ENCODE measurements at regions not wholly inside any gene's neighbourhood (a gene's known extent, or its start where the extent isn't known, plus 50 kb on each side); places are given as distances from the start of the nearest gene placed in this dataset.
A peak's percentile ranks its signal among the peaks of the same experiment; 100 is the strongest.
"Not testable (repeated sequence)": the region's sequence is repeated elsewhere in the genome, so short reads cannot be mapped to it uniquely, and the experiment has no call there.

- no peak for DNase-seq (ENCODE audit: low spot score)
These were observed 129.5 kb upstream of the PZP start for GRCh38 chr12:9337656-9338055.

- DNase-seq (ENCODE audit: low spot score), result not testable (repeated sequence)
These were observed 128.3 kb upstream of the PZP start for GRCh38 chr12:9336375-9337011.

- no peak for DNase-seq (ENCODE audit: low spot score)
These were observed 127.7 kb upstream of the PZP start for GRCh38 chr12:9335867-9336266.

- DNase-seq (ENCODE audit: low spot score), result no peak
These were observed 126.8 kb upstream of the PZP start for GRCh38 chr12:9334964-9335363.

GRCh38 chr12:9334041-9334692 is 126.0 kb upstream of the PZP start:
- peak; percentile 45 for DNase-seq (ENCODE audit: low spot score)

GRCh38 chr12:9333161-9333560 is 125.0 kb upstream of the PZP start:
- DNase-seq (ENCODE audit: low spot score), result no peak

GRCh38 chr12:9332564-9332963 is 124.4 kb upstream of the PZP start:
- no peak for DNase-seq (ENCODE audit: low spot score)

GRCh38 chr12:9331218-9331626 is 123.0 kb upstream of the PZP start:
- peak; percentile 60 for DNase-seq (ENCODE audit: low spot score)

- DNase-seq (ENCODE audit: low spot score), result no peak
These were observed 120.8 kb upstream of the PZP start for GRCh38 chr12:9329019-9329418.

- no peak for DNase-seq (ENCODE audit: low spot score)
These were observed 119.9 kb upstream of the PZP start for GRCh38 chr12:9328065-9328464.

GRCh38 chr12:9327320-9327719 is 119.1 kb upstream of the PZP start:
- no peak for DNase-seq (ENCODE audit: low spot score)

GRCh38 chr12:9326849-9327248 is 118.7 kb upstream of the PZP start:
- not testable (repeated sequence) for DNase-seq (ENCODE audit: low spot score)

- no peak for DNase-seq (ENCODE audit: low spot score)
These were observed 117.9 kb upstream of the PZP start for GRCh38 chr12:9326085-9326484.

GRCh38 chr12:9325471-9325870 is 117.3 kb upstream of the PZP start:
- DNase-seq (ENCODE audit: low spot score), result no peak

GRCh38 chr12:9324782-9325181 is 116.6 kb upstream of the PZP start:
- DNase-seq (ENCODE audit: low spot score), result no peak

GRCh38 chr12:9323144-9323681 is 115.0 kb upstream of the PZP start:
- DNase-seq (ENCODE audit: low spot score), result no peak

- DNase-seq (ENCODE audit: low spot score), result no peak
These were observed 111.6 kb upstream of the PZP start for GRCh38 chr12:9319842-9320173.

- DNase-seq (ENCODE audit: low spot score), result no peak
These were observed 111.0 kb upstream of the PZP start for GRCh38 chr12:9319044-9319841.

GRCh38 chr12:9313479-9313878 is 105.3 kb upstream of the PZP start:
- not testable (repeated sequence) for DNase-seq (ENCODE audit: low spot score)

GRCh38 chr12:9312406-9313392 is 104.5 kb upstream of the PZP start:
- not testable (repeated sequence) for DNase-seq (ENCODE audit: low spot score)

- DNase-seq (ENCODE audit: low spot score), result not testable (repeated sequence)
These were observed 103.3 kb upstream of the PZP start for GRCh38 chr12:9311454-9311853.
